ENCODE measurements at regions not wholly inside any gene's neighbourhood (a gene's known extent, or its start where the extent isn't known, plus 50 kb on each side); places are given as distances from the start of the nearest gene placed in this dataset.

GRCh38 chr18:37953876-37954275 lies 388.3 kb upstream of the CELF4 start:
- TF ChIP-seq CTCF (IDR thresholded peaks at IDR 0.05; ENCODE audit: control extremely low read depth in 1 of 3, insufficient read depth in 1 of 3, low read depth in 1 of 3, low read length in 3 of 3) (no peak), RFX5 (IDR thresholded peaks at IDR 0.05; ENCODE audit: borderline replicate concordance, low read depth, low read length) (no peak), SRF (IDR thresholded peaks at IDR 0.05; ENCODE audit: low read depth, low read length) (no peak), JUND (IDR thresholded peaks at IDR 0.05; ENCODE audit: low read length) (no peak), EP300 (IDR thresholded peaks at IDR 0.05; ENCODE audit: borderline replicate concordance in 1 of 2, low read depth in 2 of 2, low read length in 2 of 2) (no peak), POLR2A (IDR thresholded peaks at IDR 0.05; ENCODE audit: control extremely low read depth in 1 of 2, low read depth in 2 of 2, low read length in 2 of 2) (no peak), RAD21 (IDR thresholded peaks at IDR 0.05 in 1 of 2, conservative IDR thresholded peaks at IDR 0.05 in 1 of 2; ENCODE audit: low read depth in 2 of 2, low read length in 2 of 2) (no peak), TBP (IDR thresholded peaks at IDR 0.05; ENCODE audit: low read depth, low read length) (no peak), FOSL1 (IDR thresholded peaks at IDR 0.05; ENCODE audit: insufficient read depth, low read depth, low read length) (no peak), JUN (IDR thresholded peaks at IDR 0.05; ENCODE audit: low read depth, low read length) (no peak)

Data from H1 (cell line).